ENCODE measurements at regions not wholly inside any gene's neighbourhood (a gene's known extent, or its start where the extent isn't known, plus 50 kb on each side); places are given as distances from the start of the nearest gene placed in this dataset.

DNA sequence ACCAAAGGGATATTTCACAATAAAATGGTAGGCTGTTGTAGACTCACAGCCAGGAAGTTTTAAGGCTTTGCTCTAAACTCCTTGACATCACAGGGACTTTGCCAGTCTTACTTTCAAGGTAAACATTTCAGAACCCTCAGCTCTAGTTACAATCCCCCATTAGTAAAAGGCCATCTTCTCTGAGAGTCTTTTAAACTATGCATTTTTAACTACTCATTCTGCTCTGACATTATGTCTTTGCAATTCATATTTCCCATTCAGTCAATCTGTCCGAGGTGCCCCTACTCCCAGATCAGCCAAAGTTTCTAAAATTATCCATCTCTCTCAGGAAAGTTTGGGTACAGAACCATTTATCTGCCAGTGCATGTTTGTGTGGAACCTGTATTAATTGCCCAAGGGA, 1094.1 kb downstream of the TDRD15 start:
- H3K27ac ChIP-seq (ENCODE audit: low read length), result no peak overlapping the region
- no peak for DNase-seq
- no peak overlapping the region for H3K4me2 ChIP-seq (ENCODE audit: low read depth, low read length, poor library complexity, severe bottlenecking)
- no peaks in the 10 kb centered on the region for H4K20me1 ChIP-seq (ENCODE audit: insufficient read depth, low read depth, low read length)
- no peaks in the 10 kb centered on the region for H3K9me2 ChIP-seq (replicated peaks; ENCODE audit: insufficient read depth, low read length)
- no peaks in the 10 kb centered on the region for H3K4me1 ChIP-seq (ENCODE audit: low read length)
- no peak overlapping the region for H2AFZ ChIP-seq (ENCODE audit: low read length)
- no peaks in the 10 kb centered on the region for H3K9me3 ChIP-seq (ENCODE audit: low read length)
- no peaks in the 10 kb centered on the region for H3K27me3 ChIP-seq (ENCODE audit: low read length)
- H3K9ac ChIP-seq (ENCODE audit: low read length), result no peak overlapping the region
- H3K4me3 ChIP-seq (ENCODE audit: low read length), result no peak overlapping the region
- H3K79me2 ChIP-seq (ENCODE audit: low read length), result no peaks in the 10 kb centered on the region
- H3K36me3 ChIP-seq (ENCODE audit: insufficient read depth, low read length), result no peaks in the 10 kb centered on the region

DNA sequence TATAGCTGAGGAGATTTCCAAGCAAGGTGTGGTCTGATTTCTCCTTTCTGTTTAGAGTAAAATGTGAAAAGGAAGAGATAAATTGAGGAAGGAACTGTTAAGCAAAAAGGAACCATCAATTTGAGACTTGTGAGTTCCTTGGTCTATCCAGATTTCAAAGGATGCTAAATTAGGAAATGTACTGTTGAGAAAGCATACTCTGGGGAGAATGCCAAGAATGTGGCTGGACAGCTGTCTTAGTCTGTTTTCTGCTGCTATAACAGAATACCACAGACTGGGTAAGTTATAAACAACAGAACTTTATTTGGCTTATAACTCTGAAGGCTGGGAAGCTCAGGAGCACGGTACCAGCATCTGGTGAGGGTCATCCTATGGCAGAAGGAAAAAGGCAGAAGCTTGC, 1097.2 kb downstream of the TDRD15 start:
- no peaks in the 10 kb centered on the region for H3K27me3 ChIP-seq (ENCODE audit: low read length)
- H3K27ac ChIP-seq (ENCODE audit: low read length), result no peak overlapping the region
- H3K4me2 ChIP-seq (ENCODE audit: low read depth, low read length, poor library complexity, severe bottlenecking), result no peak overlapping the region
- H3K9ac ChIP-seq (ENCODE audit: low read length), result no peak overlapping the region
- H3K36me3 ChIP-seq (ENCODE audit: insufficient read depth, low read length), result no peaks in the 10 kb centered on the region
- H2AFZ ChIP-seq (ENCODE audit: low read length), result no peak overlapping the region
- no peaks in the 10 kb centered on the region for H3K79me2 ChIP-seq (ENCODE audit: low read length)
- H3K4me1 ChIP-seq (ENCODE audit: low read length), result no peaks in the 10 kb centered on the region
- no peak for DNase-seq
- no peaks in the 10 kb centered on the region for H3K9me2 ChIP-seq (replicated peaks; ENCODE audit: insufficient read depth, low read length)
- H3K4me3 ChIP-seq (ENCODE audit: low read length), result no peak overlapping the region
- H4K20me1 ChIP-seq (ENCODE audit: insufficient read depth, low read depth, low read length), result no peaks in the 10 kb centered on the region
- no peaks in the 10 kb centered on the region for H3K9me3 ChIP-seq (ENCODE audit: low read length)

DNA sequence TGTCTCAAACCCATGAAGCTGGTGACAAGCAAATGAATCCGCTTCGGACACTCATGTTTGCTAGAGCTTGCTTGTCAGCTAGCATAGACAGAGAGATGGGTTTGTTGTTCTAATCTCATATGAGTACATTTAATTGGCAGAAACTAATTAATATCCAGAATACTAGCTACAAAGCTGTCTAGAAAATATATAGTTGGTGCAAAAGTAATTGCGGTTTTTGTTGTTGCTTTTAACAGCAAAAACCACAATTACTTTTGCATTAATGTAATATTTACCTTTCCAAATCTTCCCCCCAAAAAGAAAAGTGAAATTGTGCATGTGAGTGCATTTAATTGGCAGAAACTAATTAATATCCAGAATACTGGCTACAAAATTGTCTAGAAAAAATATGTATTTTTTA, 1115.2 kb downstream of the TDRD15 start:
- H3K9ac ChIP-seq (ENCODE audit: low read length), result no peak overlapping the region
- no peak for DNase-seq
- no peaks in the 10 kb centered on the region for H3K79me2 ChIP-seq (ENCODE audit: low read length)
- no peak overlapping the region for H2AFZ ChIP-seq (ENCODE audit: low read length)
- H4K20me1 ChIP-seq (ENCODE audit: insufficient read depth, low read depth, low read length), result no peaks in the 10 kb centered on the region
- no peak overlapping the region for H3K27ac ChIP-seq (ENCODE audit: low read length)
- no peaks in the 10 kb centered on the region for H3K36me3 ChIP-seq (ENCODE audit: insufficient read depth, low read length)
- no peaks in the 10 kb centered on the region for H3K4me1 ChIP-seq (ENCODE audit: low read length)
- no peak overlapping the region for H3K4me3 ChIP-seq (ENCODE audit: low read length)
- no peak overlapping the region for H3K4me2 ChIP-seq (ENCODE audit: low read depth, low read length, poor library complexity, severe bottlenecking)
- H3K9me2 ChIP-seq (replicated peaks; ENCODE audit: insufficient read depth, low read length), result no peaks in the 10 kb centered on the region
- H3K9me3 ChIP-seq (ENCODE audit: low read length), result no peaks in the 10 kb centered on the region
- no peaks in the 10 kb centered on the region for H3K27me3 ChIP-seq (ENCODE audit: low read length)

DNA sequence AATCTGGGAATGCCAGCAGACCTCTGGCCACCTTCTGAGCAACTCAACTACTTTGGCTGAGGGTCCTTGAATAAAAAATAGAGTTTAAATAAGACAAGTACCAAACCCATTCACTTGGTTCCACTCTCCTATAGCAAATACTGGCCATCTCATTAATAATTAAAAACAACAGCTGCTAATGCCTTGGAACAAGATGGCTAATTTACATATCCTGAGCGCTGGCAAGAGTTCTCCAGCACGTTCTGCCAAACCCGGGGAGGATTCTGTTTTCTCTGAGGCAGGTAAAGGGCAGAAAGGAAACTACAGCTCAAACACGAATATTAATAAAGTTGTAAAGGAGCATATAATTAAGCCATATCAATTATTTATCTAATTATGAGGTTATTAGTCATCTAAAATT, 1123.7 kb downstream of the TDRD15 start:
- Histone ChIP-seq H3K9ac (ENCODE audit: low read length) (no peak overlapping the region), H3K4me1 (ENCODE audit: low read length) (no peaks in the 10 kb centered on the region), H3K27ac (ENCODE audit: low read length) (no peak overlapping the region), H2AFZ (ENCODE audit: low read length) (no peak overlapping the region), H3K4me3 (ENCODE audit: low read length) (no peak overlapping the region), H3K9me2 (replicated peaks; ENCODE audit: insufficient read depth, low read length) (no peaks in the 10 kb centered on the region), H3K9me3 (ENCODE audit: low read length) (no peaks in the 10 kb centered on the region), H3K36me3 (ENCODE audit: insufficient read depth, low read length) (no peaks in the 10 kb centered on the region), H3K79me2 (ENCODE audit: low read length) (no peaks in the 10 kb centered on the region), H3K4me2 (ENCODE audit: low read depth, low read length, poor library complexity, severe bottlenecking) (no peak overlapping the region), H4K20me1 (ENCODE audit: insufficient read depth, low read depth, low read length) (no peaks in the 10 kb centered on the region), H3K27me3 (ENCODE audit: low read length) (no peaks in the 10 kb centered on the region)
- no peak for DNase-seq

DNA sequence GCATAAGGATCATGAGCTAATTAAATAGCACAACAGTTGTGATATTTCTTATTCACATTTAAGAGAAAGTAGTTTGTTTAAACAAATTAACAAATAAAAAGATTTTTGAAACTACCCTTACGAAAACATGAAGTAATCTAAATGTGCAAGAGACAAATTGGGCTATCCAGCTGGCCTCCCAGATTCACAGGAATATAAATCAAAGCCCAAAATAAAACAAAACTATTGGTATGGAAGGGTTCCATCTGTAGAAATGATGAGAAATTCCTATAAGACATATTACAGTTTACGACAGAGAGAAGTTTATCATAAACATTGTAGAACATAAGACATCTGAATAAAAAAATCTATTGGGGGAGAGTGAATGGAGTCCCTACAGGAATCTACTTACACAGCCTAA, 1125.1 kb downstream of the TDRD15 start:
- Histone ChIP-seq H3K9me2 (replicated peaks; ENCODE audit: insufficient read depth, low read length) (no peaks in the 10 kb centered on the region), H3K27me3 (ENCODE audit: low read length) (no peaks in the 10 kb centered on the region), H3K4me2 (ENCODE audit: low read depth, low read length, poor library complexity, severe bottlenecking) (no peak overlapping the region), H3K79me2 (ENCODE audit: low read length) (no peaks in the 10 kb centered on the region), H3K36me3 (ENCODE audit: insufficient read depth, low read length) (no peaks in the 10 kb centered on the region), H3K9me3 (ENCODE audit: low read length) (no peaks in the 10 kb centered on the region), H2AFZ (ENCODE audit: low read length) (no peak overlapping the region), H4K20me1 (ENCODE audit: insufficient read depth, low read depth, low read length) (no peaks in the 10 kb centered on the region), H3K27ac (ENCODE audit: low read length) (no peak overlapping the region), H3K4me3 (ENCODE audit: low read length) (no peak overlapping the region), H3K9ac (ENCODE audit: low read length) (no peak overlapping the region), H3K4me1 (ENCODE audit: low read length) (no peaks in the 10 kb centered on the region)
- DNase-seq, result no peak

DNA sequence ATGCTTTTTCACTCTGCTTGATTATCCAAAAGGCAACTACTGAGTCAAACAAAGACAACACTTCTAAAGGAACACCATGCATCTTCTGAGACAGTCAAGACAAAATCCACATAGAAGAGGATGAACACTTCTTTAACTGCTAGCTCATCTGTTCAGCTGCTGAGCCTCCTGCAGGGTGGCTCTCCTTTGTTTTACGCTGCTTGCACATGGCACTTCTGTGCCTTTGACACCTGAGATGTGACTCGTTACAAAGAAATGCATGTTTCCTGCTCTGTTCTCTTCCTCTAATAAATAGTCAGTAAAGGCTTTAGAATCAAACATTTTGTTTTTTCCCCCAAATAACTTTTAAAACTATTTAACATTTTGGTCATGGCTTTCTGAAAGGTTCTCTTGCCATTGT, 1129.4 kb downstream of the TDRD15 start:
- DNase-seq, result no peak
- Histone ChIP-seq H3K27ac (ENCODE audit: low read length) (no peak overlapping the region), H3K4me2 (ENCODE audit: low read depth, low read length, poor library complexity, severe bottlenecking) (no peak overlapping the region), H3K79me2 (ENCODE audit: low read length) (no peaks in the 10 kb centered on the region), H3K36me3 (ENCODE audit: insufficient read depth, low read length) (no peaks in the 10 kb centered on the region), H3K9me3 (ENCODE audit: low read length) (no peaks in the 10 kb centered on the region), H2AFZ (ENCODE audit: low read length) (no peak overlapping the region), H4K20me1 (ENCODE audit: insufficient read depth, low read depth, low read length) (no peaks in the 10 kb centered on the region), H3K4me1 (ENCODE audit: low read length) (no peaks in the 10 kb centered on the region), H3K9me2 (replicated peaks; ENCODE audit: insufficient read depth, low read length) (no peaks in the 10 kb centered on the region), H3K4me3 (ENCODE audit: low read length) (no peak overlapping the region), H3K27me3 (ENCODE audit: low read length) (no peaks in the 10 kb centered on the region), H3K9ac (ENCODE audit: low read length) (no peak overlapping the region)

DNA sequence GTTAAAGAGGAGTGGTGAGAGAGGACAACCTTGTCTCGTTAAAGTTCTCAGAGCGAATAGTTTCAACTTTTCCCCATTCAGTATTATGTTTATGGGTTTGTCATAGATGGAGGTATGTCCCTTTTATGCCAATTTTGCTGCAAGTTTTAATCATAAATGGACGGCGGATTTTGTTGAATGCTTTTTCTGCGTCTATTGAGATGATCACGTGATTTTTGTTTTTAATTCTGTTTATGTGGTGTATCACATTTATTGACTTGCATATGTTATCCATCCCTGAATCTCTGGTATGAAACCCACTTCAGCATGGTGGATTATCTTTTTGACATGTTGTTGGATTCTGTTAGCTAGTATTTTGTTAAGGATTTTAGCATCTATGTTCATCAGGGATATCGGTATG, 1123.8 kb upstream of the KLHL29 start:
- Histone ChIP-seq H3K4me2 (ENCODE audit: low read depth, low read length, poor library complexity, severe bottlenecking) (no peak overlapping the region), H3K36me3 (ENCODE audit: insufficient read depth, low read length) (no peaks in the 10 kb centered on the region), H3K9me2 (replicated peaks; ENCODE audit: insufficient read depth, low read length) (no peaks in the 10 kb centered on the region), H3K9ac (ENCODE audit: low read length) (no peak overlapping the region), H3K4me1 (ENCODE audit: low read length) (no peaks in the 10 kb centered on the region), H2AFZ (ENCODE audit: low read length) (no peak overlapping the region), H3K27ac (ENCODE audit: low read length) (no peak overlapping the region), H3K79me2 (ENCODE audit: low read length) (no peaks in the 10 kb centered on the region), H3K9me3 (ENCODE audit: low read length) (no peaks in the 10 kb centered on the region), H4K20me1 (ENCODE audit: insufficient read depth, low read depth, low read length) (no peaks in the 10 kb centered on the region), H3K4me3 (ENCODE audit: low read length) (no peak overlapping the region), H3K27me3 (ENCODE audit: low read length) (no peaks in the 10 kb centered on the region)
- no peak for DNase-seq

DNA sequence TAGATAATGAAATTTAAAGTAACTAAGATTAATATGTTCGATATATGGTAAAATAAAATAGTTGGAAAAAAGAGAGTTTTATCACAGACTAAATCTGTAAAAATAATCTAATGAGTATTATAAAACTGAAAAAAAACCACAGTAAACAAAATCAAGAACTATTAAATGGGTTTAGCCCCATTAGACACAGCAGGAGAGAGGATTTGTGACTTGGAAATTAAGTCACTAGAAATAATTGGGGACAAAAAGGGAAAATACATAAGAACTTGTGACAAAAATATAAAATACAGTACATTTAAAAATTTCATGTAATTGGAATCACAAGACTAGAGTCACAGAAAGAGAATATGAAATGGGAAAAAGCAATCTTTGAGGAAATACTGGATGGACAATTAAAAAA, 1114.6 kb upstream of the KLHL29 start:
- H2AFZ ChIP-seq (ENCODE audit: low read length), result no peak overlapping the region
- no peaks in the 10 kb centered on the region; the same call in 1 of the 2 replicates for H3K4me1 ChIP-seq (ENCODE audit: low read length)
- no peaks in the 10 kb centered on the region for H3K9me3 ChIP-seq (ENCODE audit: low read length)
- H3K27me3 ChIP-seq (ENCODE audit: low read length), result no peaks in the 10 kb centered on the region
- no peaks in the 10 kb centered on the region for H4K20me1 ChIP-seq (ENCODE audit: insufficient read depth, low read depth, low read length)
- no peak overlapping the region for H3K4me3 ChIP-seq (ENCODE audit: low read length)
- H3K36me3 ChIP-seq (ENCODE audit: insufficient read depth, low read length), result no peaks in the 10 kb centered on the region
- no peaks in the 10 kb centered on the region; the same call in 1 of the 2 replicates for H3K9me2 ChIP-seq (replicated peaks; ENCODE audit: insufficient read depth, low read length)
- H3K27ac ChIP-seq (ENCODE audit: low read length), result no peak overlapping the region
- no peak for DNase-seq
- H3K4me2 ChIP-seq (ENCODE audit: low read depth, low read length, poor library complexity, severe bottlenecking), result no peak overlapping the region
- H3K9ac ChIP-seq (ENCODE audit: low read length), result no peak overlapping the region
- no peaks in the 10 kb centered on the region for H3K79me2 ChIP-seq (ENCODE audit: low read length)

DNA sequence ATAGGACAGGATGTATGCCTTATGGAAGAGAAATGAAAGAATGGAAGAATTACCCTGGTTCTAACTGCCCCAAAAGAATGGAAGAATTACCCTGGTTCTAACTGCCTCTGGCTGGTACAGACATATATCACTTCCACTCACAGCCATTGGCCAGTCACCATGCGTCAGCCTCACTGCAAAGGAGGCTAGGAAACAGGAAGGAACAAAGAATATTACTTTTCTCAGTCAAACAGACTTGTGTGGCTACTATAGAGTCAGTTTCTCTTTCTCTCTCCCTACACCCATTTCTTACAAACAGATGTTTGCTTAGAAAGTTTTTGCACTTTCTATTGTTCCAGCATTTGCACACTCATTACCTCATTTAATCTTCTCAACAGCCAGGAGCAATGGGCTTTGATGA, 1111.1 kb upstream of the KLHL29 start:
- no peaks in the 10 kb centered on the region for H3K36me3 ChIP-seq (ENCODE audit: insufficient read depth, low read length)
- no peaks in the 10 kb centered on the region; the same call in 1 of the 2 replicates for H3K9me2 ChIP-seq (replicated peaks; ENCODE audit: insufficient read depth, low read length)
- H3K4me3 ChIP-seq (ENCODE audit: low read length), result no peak overlapping the region
- H3K27ac ChIP-seq (ENCODE audit: low read length), result no peak overlapping the region
- no peaks in the 10 kb centered on the region for H3K27me3 ChIP-seq (ENCODE audit: low read length)
- H4K20me1 ChIP-seq (ENCODE audit: insufficient read depth, low read depth, low read length), result no peaks in the 10 kb centered on the region
- no peak overlapping the region for H3K9ac ChIP-seq (ENCODE audit: low read length)
- H3K9me3 ChIP-seq (ENCODE audit: low read length), result no peaks in the 10 kb centered on the region
- H3K79me2 ChIP-seq (ENCODE audit: low read length), result no peaks in the 10 kb centered on the region
- H3K4me2 ChIP-seq (ENCODE audit: low read depth, low read length, poor library complexity, severe bottlenecking), result peak overlapping the region; percentile 27
- no peak for DNase-seq
- H2AFZ ChIP-seq (ENCODE audit: low read length), result peak overlapping the region; percentile 26; the same call in 1 of the 2 replicates
- peaks cover 11% of the 10 kb centered on the region for H3K4me1 ChIP-seq (ENCODE audit: low read length)

All from Karpas-422 (cell line).